Upper lobe of left lung (tissue), 6 donors: ENCODE measurements at regions not wholly inside any gene's neighbourhood (a gene's known extent, or its start where the extent isn't known, plus 50 kb on each side); places are given as distances from the start of the nearest gene placed in this dataset.

ENCODE experiments used
- ATAC-seq, 2 donors: fragments of 200-7000 bp; cut with Tn5 transposase; one replicate each; pipeline ENCODE4 v1.9.1; 2022; ENCODE audit warnings: mild to moderate bottlenecking in 2 of 2, moderate library complexity in 2 of 2; ENCODE audit not compliant: low FRiP score in 2 of 2
- DNase-seq, 2 donors: peaks; one replicate each; pipeline ENCODE4 v3.0.0-alpha.2; 2019 to 2020
- H3K27ac ChIP-seq, 4 donors: fragments of 200-600 bp; sonication (generic); one replicate each; pipeline ENCODE4 v1.5.1; 2016 to 2019
- H3K27me3 ChIP-seq, 4 donors: fragments of 200-600 bp; sonication (generic); one replicate each; pipeline ENCODE4 v1.5.1; 2017 to 2019
- H3K36me3 ChIP-seq, 4 donors: fragments of 200-600 bp; sonication (generic); one replicate each; pipeline ENCODE4 v1.5.1; 2016 to 2019
- H3K4me1 ChIP-seq, 4 donors: fragments of 200-600 bp; sonication (generic); one replicate each; pipeline ENCODE4 v1.5.1; 2018 to 2019
- H3K4me3 ChIP-seq, 4 donors: fragments of 200-600 bp; sonication (generic); one replicate each; pipeline ENCODE4 v1.5.1; 2017 to 2019; ENCODE audit warnings: mild to moderate bottlenecking in 2 of 4, moderate library complexity in 1 of 4
- H3K9me3 ChIP-seq, 4 donors: fragments of 200-600 bp; sonication (generic); one replicate each; pipeline ENCODE4 v1.5.1; 2018 to 2019
- CTCF ChIP-seq, 6 experiments: fragments of 450-650 bp in 4 of 6; fragments of 200-600 bp in 2 of 6; sonication (generic) in 2 of 6; IDR thresholded peaks; one replicate each; pipeline ENCODE4 v1.5.1; 2016 to 2019; ENCODE audit warnings: antibody characterized with exemption in 6 of 6
- EP300 ChIP-seq, 4 donors: sonication (generic); formaldehyde crosslinking; IDR thresholded peaks; one replicate each; pipeline ENCODE4 v1.5.1; 2017; ENCODE audit warnings: antibody characterized with exemption in 4 of 4, control low read depth in 2 of 4
- POLR2A ChIP-seq, 4 donors: fragments of 450-650 bp; IDR thresholded peaks; one replicate each; pipeline ENCODE4 v1.5.1; 2016 to 2017; ENCODE audit warnings: antibody characterized with exemption in 4 of 4, mild to moderate bottlenecking in 2 of 4
- POLR2AphosphoS5 ChIP-seq, 2 donors: sonication (generic); formaldehyde crosslinking; IDR thresholded peaks; one replicate each; pipeline ENCODE4 v1.5.1; 2017; ENCODE audit warnings: antibody characterized with exemption in 2 of 2
- WGBS, 2 donors: methylation state at CpG; one replicate each; pipeline ENCODE4 v1.1.5; 2017 to 2018; 5-methylcytosine and 5-hydroxymethylcytosine counted together
- donor health status: DM: no; HTN: no; CAD: no; lungs with moderate emphysema.
- donor health status: DM: no; HTN: yes; CAD: no; lungs with severe emphysema.

GRCh38 chr14:97408503-97408902 lies 611.3 kb downstream of the VRK1 start:
- H3K4me3 ChIP-seq, result no peak overlapping the region
- H3K36me3 ChIP-seq, result no peaks in the 10 kb centered on the region
- no peaks in the 10 kb centered on the region for H3K9me3 ChIP-seq
- TF ChIP-seq CTCF (IDR thresholded peaks at IDR 0.05) (no peak), EP300 (IDR thresholded peaks at IDR 0.05) (no peak), POLR2A (IDR thresholded peaks at IDR 0.05) (no peak), POLR2AphosphoS5 (IDR thresholded peaks at IDR 0.05) (no peak)
- ATAC-seq (no peak), DNase-seq (no peak)
- WGBS, 2 donors, result 64 to 68% methylated on average over 2 of the region's 2 CpGs
- peaks cover 0 to 6% (median 1%) of the 10 kb centered on the region in 4 donors for H3K4me1 ChIP-seq
- no peak overlapping the region for H3K27ac ChIP-seq
- H3K27me3 ChIP-seq, result peaks cover 0 to 6% (median 0%) of the 10 kb centered on the region in 4 donors

- H3K4me3 ChIP-seq, result no peak overlapping the region
- no peak overlapping the region for H3K27ac ChIP-seq
- no peaks in the 10 kb centered on the region for H3K36me3 ChIP-seq
- TF ChIP-seq POLR2AphosphoS5 (IDR thresholded peaks at IDR 0.05), result no peak
- TF ChIP-seq EP300 (IDR thresholded peaks at IDR 0.05), result no peak
- no peak for TF ChIP-seq POLR2A (IDR thresholded peaks at IDR 0.05)
- no peak for TF ChIP-seq CTCF (IDR thresholded peaks at IDR 0.05)
- peaks cover 0 to 8% (median 0%) of the 10 kb centered on the region in 4 donors for H3K27me3 ChIP-seq
- H3K4me1 ChIP-seq, result peaks cover 0 to 6% (median 1%) of the 10 kb centered on the region in 4 donors
- 73 to 75% methylated on average over 21 of the region's 21 CpGs for WGBS, 2 donors
- DNase-seq (no peak), ATAC-seq (no peak)
- H3K9me3 ChIP-seq, result no peaks in the 10 kb centered on the region
Measured at GRCh38 chr14:97408937-97409815, 612.0 kb downstream of the VRK1 start.

GRCh38 chr14:97410667-97411620 lies 613.8 kb downstream of the VRK1 start:
- no peaks in the 10 kb centered on the region for H3K9me3 ChIP-seq
- WGBS, 2 donors, result 27 to 28% methylated on average over 13 of the region's 13 CpGs
- ATAC-seq, result no peak
- H3K27me3 ChIP-seq, result peaks cover 0 to 8% (median 0%) of the 10 kb centered on the region in 4 donors
- H3K4me3 ChIP-seq, result no peak overlapping the region
- peaks cover 0 to 6% (median 1%) of the 10 kb centered on the region in 4 donors for H3K4me1 ChIP-seq
- H3K36me3 ChIP-seq, result no peaks in the 10 kb centered on the region
- H3K27ac ChIP-seq, result no peak overlapping the region
- no peak for TF ChIP-seq CTCF (IDR thresholded peaks at IDR 0.05)
- TF ChIP-seq POLR2A (IDR thresholded peaks at IDR 0.05), result no peak
- no peak for TF ChIP-seq EP300 (IDR thresholded peaks at IDR 0.05)
- TF ChIP-seq POLR2AphosphoS5 (IDR thresholded peaks at IDR 0.05), result no peak
- DNase-seq, result no peak

- H3K36me3 ChIP-seq, result no peaks in the 10 kb centered on the region
- WGBS, 2 donors, result 18 to 26% methylated on average over 14 to 15 of the region's 15 CpGs
- peaks cover 0 to 8% (median 0%) of the 10 kb centered on the region in 4 donors for H3K27me3 ChIP-seq
- no peak overlapping the region for H3K27ac ChIP-seq
- H3K9me3 ChIP-seq, result no peaks in the 10 kb centered on the region
- H3K4me3 ChIP-seq, result no peak overlapping the region
- DNase-seq (no peak), ATAC-seq (no peak)
- TF ChIP-seq POLR2AphosphoS5 (IDR thresholded peaks at IDR 0.05) (no peak), POLR2A (IDR thresholded peaks at IDR 0.05) (no peak)
- H3K4me1 ChIP-seq, result peaks cover 0 to 6% (median 1%) of the 10 kb centered on the region in 4 donors
Measured at GRCh38 chr14:97411938-97412612, 614.9 kb downstream of the VRK1 start.
